Endodermal cell (in vitro differentiated cells): ENCODE measurements at regions not wholly inside any gene's neighbourhood (a gene's known extent, or its start where the extent isn't known, plus 50 kb on each side); places are given as distances from the start of the nearest gene placed in this dataset.

Experiments
- DNase-seq: peaks from one replicate; pipeline ENCODE4 v3.0.0-alpha.2; 2017
- H3K27ac ChIP-seq: 2 replicates; pipeline ENCODE4 v1.5.1; 2013; ENCODE audit warnings: mild to moderate bottlenecking, low read depth, low read length, moderate library complexity
- H3K27me3 ChIP-seq: 2 replicates; pipeline ENCODE4 v1.6.1; 2013; ENCODE audit warnings: mild to moderate bottlenecking, low read length, moderate library complexity; ENCODE audit not compliant: insufficient read depth, control insufficient read depth, poor library complexity, severe bottlenecking
- H3K36me3 ChIP-seq: 2 replicates; pipeline ENCODE4 v1.7.0; 2013; ENCODE audit warnings: mild to moderate bottlenecking, low read length, moderate library complexity; ENCODE audit not compliant: control insufficient read depth, insufficient read depth
- H3K4me1 ChIP-seq: one replicate; pipeline ENCODE4 v1.7.0; 2013; ENCODE audit warnings: low read length; ENCODE audit not compliant: control insufficient read depth, insufficient read depth
- H3K4me3 ChIP-seq: 2 replicates; pipeline ENCODE4 v1.5.1; 2013; ENCODE audit warnings: mild to moderate bottlenecking, low read length, moderate library complexity
- H3K9ac ChIP-seq: 2 replicates; pipeline ENCODE4 v1.6.1; 2013; ENCODE audit warnings: mild to moderate bottlenecking, low read length, moderate library complexity; ENCODE audit not compliant: poor library complexity, severe bottlenecking; ENCODE audit errors: extremely low read depth
- H3K9me3 ChIP-seq: 2 replicates; pipeline ENCODE4 v1.6.1; 2013; ENCODE audit warnings: mild to moderate bottlenecking, low read length, moderate library complexity; ENCODE audit not compliant: control insufficient read depth
- H3K27ac Mint-ChIP-seq: 2 replicates; pipeline ENCODE4 v1.8.0; 2020; ENCODE audit warnings: mixed read lengths
- H3K27me3 Mint-ChIP-seq: 2 replicates; pipeline ENCODE4 v1.8.0; 2021; ENCODE audit warnings: mild to moderate bottlenecking, mixed read lengths; ENCODE audit not compliant: insufficient read depth
- H3K36me3 Mint-ChIP-seq: 2 replicates; pipeline ENCODE4 v1.8.0; 2020; ENCODE audit warnings: low read depth, mixed read lengths
- H3K4me1 Mint-ChIP-seq: 2 replicates; pipeline ENCODE4 v1.8.0; 2020; ENCODE audit warnings: mixed read lengths
- H3K4me3 Mint-ChIP-seq: 2 replicates; pipeline ENCODE4 v1.8.0; 2020; ENCODE audit warnings: mild to moderate bottlenecking, moderate library complexity, mixed read lengths
- H3K9me3 Mint-ChIP-seq: 2 replicates; pipeline ENCODE4 v1.8.0; 2020; ENCODE audit warnings: mild to moderate bottlenecking, mixed read lengths
- WGBS, 2 experiments: methylation state at CpG; one replicate each; pipeline versions ENCODE4 v1.1.5 to v1.1.7; 2013; ENCODE audit warnings: missing lambda C conversion rate in 2 of 2, mixed read lengths in 1 of 2; ENCODE audit not compliant: insufficient coverage in 1 of 2, insufficient read length in 1 of 2; 5-methylcytosine and 5-hydroxymethylcytosine counted together
- TF ChIP-seq, protein P1 (sequence below): fragments of 200-600 bp; sonication (generic); conservative IDR thresholded peaks from 2 replicates; pipeline ENCODE4 v1.5.0; 2021; ENCODE audit warnings: antibody characterized with exemption, mild to moderate bottlenecking

DNA sequence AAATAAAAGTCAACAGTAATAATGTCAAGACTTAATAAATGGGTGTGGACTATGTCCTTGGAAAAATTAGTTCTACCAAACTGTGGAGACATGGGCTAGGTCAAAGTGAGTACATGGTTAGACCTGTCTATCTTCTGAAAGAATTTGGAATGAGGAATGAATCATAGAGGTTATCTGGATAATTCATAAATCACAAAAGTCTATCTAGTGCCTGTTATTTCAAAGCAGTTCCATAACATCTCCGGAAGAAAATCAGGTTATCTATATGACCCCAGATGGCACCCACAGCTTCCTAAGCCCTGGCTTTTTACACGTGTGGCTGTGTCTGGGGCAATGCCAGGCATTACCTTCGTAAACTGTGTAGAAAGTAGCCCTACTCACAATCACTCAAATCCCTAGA, 272.0 kb downstream of the ETAA1 start:
- Histone ChIP-seq H3K27ac (no peak overlapping the region), H3K9ac (no peak overlapping the region), H3K27me3 (no peaks in the 10 kb centered on the region), H3K36me3 (no peaks in the 10 kb centered on the region), H3K4me1 (no peaks in the 10 kb centered on the region), H3K4me3 (no peak overlapping the region), H3K9me3 (no peaks in the 10 kb centered on the region)
- no peak overlapping the region for H3K27ac Mint-ChIP-seq
- H3K36me3 Mint-ChIP-seq = no peaks in the 10 kb centered on the region
- no peaks in the 10 kb centered on the region for H3K9me3 Mint-ChIP-seq
- H3K27me3 Mint-ChIP-seq = no peaks in the 10 kb centered on the region
- TF ChIP-seq, protein P1, sequence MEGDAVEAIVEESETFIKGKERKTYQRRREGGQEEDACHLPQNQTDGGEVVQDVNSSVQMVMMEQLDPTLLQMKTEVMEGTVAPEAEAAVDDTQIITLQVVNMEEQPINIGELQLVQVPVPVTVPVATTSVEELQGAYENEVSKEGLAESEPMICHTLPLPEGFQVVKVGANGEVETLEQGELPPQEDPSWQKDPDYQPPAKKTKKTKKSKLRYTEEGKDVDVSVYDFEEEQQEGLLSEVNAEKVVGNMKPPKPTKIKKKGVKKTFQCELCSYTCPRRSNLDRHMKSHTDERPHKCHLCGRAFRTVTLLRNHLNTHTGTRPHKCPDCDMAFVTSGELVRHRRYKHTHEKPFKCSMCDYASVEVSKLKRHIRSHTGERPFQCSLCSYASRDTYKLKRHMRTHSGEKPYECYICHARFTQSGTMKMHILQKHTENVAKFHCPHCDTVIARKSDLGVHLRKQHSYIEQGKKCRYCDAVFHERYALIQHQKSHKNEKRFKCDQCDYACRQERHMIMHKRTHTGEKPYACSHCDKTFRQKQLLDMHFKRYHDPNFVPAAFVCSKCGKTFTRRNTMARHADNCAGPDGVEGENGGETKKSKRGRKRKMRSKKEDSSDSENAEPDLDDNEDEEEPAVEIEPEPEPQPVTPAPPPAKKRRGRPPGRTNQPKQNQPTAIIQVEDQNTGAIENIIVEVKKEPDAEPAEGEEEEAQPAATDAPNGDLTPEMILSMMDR = no peak
- DNase-seq = no peak
- no peak overlapping the region for H3K4me3 Mint-ChIP-seq
- no peaks in the 10 kb centered on the region for H3K4me1 Mint-ChIP-seq
- 78 to 95% methylated on average over 2 to 3 of the region's 3 CpGs for WGBS, 2 experiments

DNA sequence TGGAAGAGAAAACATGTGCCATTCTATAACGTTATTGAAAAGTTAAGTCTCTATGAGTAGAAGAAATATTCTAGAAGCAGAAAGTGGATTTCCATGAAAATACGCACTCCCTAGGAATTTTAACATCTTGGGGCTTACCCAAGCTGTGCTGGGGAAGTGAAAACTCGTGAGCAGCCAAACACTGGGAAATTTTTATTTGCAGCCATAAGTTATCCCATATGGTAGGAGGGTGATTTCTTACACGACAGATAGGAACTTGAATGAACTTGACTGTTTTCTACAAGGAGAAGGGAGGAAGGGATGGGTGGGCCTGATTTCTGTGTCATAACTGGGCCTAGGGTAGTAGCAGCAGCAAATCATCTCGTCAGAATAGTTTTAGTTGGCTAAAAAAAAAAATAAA, 272.6 kb downstream of the ETAA1 start:
- Histone ChIP-seq H3K27me3 (no peaks in the 10 kb centered on the region), H3K9ac (no peak overlapping the region), H3K27ac (no peak overlapping the region), H3K4me1 (no peaks in the 10 kb centered on the region), H3K4me3 (no peak overlapping the region), H3K9me3 (no peaks in the 10 kb centered on the region), H3K36me3 (no peaks in the 10 kb centered on the region)
- TF ChIP-seq, protein P1 = no peak
- Mint-ChIP-seq H3K36me3 (no peaks in the 10 kb centered on the region), H3K4me3 (no peak overlapping the region), H3K9me3 (no peaks in the 10 kb centered on the region), H3K27ac (no peak overlapping the region), H3K27me3 (no peaks in the 10 kb centered on the region), H3K4me1 (no peaks in the 10 kb centered on the region)
- 53 to 66% methylated on average over 3 to 5 of the region's 5 CpGs for WGBS, 2 experiments
- DNase-seq = no peak

DNA sequence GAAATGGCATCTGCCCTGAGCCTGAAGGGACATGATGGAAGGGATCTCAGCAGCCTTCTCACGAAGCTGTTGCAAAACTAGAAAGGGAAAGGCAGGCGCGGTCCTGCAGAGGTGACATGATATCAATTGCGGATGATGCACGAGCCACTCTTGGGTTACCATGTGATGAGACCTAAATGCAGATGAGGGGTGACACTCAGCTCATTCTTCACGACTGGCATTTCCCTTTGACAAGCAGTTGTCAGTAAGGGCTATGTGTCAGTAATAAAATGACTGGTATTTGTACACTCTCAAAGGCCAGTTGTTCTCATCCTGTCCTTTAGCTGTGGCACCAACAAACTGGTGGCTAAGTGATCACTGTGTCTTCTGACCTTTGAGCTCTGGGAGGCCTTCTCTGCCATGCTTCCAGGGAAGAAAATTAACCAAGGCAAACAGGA, 273.6 kb downstream of the ETAA1 start:
- Histone ChIP-seq H3K27ac (no peak overlapping the region), H3K4me1 (no peaks in the 10 kb centered on the region), H3K9me3 (no peaks in the 10 kb centered on the region), H3K9ac (no peak overlapping the region), H3K27me3 (no peaks in the 10 kb centered on the region), H3K4me3 (no peak overlapping the region), H3K36me3 (no peaks in the 10 kb centered on the region)
- Mint-ChIP-seq H3K36me3 (no peaks in the 10 kb centered on the region), H3K4me3 (no peak overlapping the region), H3K27ac (no peak overlapping the region), H3K27me3 (no peaks in the 10 kb centered on the region), H3K4me1 (no peaks in the 10 kb centered on the region), H3K9me3 (no peaks in the 10 kb centered on the region)
- TF ChIP-seq, protein P1 = no peak
- DNase-seq = no peak
- WGBS, 2 experiments = 88 to 90% methylated on average over 5 to 6 of the region's 6 CpGs
